Natural killer cell (primary cell): ENCODE measurements at regions not wholly inside any gene's neighbourhood (a gene's known extent, or its start where the extent isn't known, plus 50 kb on each side); places are given as distances from the start of the nearest gene placed in this dataset.

Experiments
- ATAC-seq, 3 donors: fragments of 150-1000 bp in 2 of 3; fragments of 200-7000 bp in 1 of 3; cut with Tn5 transposase; 1 replicate in 1 of 3; 2 replicates in 2 of 3; pipeline ENCODE4 v1.10.0; 2021; ENCODE audit warnings: mild to moderate bottlenecking in 2 of 3, moderate library complexity in 2 of 3
- DNase-seq, 2 donors: peaks; one replicate each; pipeline versions ENCODE4 v3.0.0 to v3.0.0-alpha.2; 2013 to 2021; ENCODE audit warnings: mixed read lengths in 1 of 2
- H3K27ac ChIP-seq: one replicate; pipeline ENCODE4 v1.5.1; 2013; ENCODE audit warnings: mild to moderate bottlenecking, low read length
- H3K27me3 ChIP-seq: one replicate; pipeline ENCODE4 v1.6.1; 2013; ENCODE audit warnings: low read length; ENCODE audit not compliant: control insufficient read depth, insufficient read depth
- H3K36me3 ChIP-seq: one replicate; pipeline ENCODE4 v1.6.1; 2013; ENCODE audit warnings: low read length; ENCODE audit not compliant: control insufficient read depth, insufficient read depth
- H3K4me1 ChIP-seq: one replicate; pipeline ENCODE4 v1.6.1; 2013; ENCODE audit warnings: low read length; ENCODE audit not compliant: control insufficient read depth, insufficient read depth
- H3K4me3 ChIP-seq: one replicate; pipeline ENCODE4 v1.5.1; 2013; ENCODE audit warnings: low read length
- H3K9me3 ChIP-seq: one replicate; pipeline ENCODE4 v1.6.1; 2013; ENCODE audit warnings: low read length; ENCODE audit not compliant: control insufficient read depth, insufficient read depth
- H3K27ac Mint-ChIP-seq, 2 donors: one replicate each; pipeline ENCODE4 v1.8.0; 2022; ENCODE audit warnings: mild to moderate bottlenecking in 2 of 2, mixed read lengths in 2 of 2, moderate library complexity in 1 of 2
- H3K27me3 Mint-ChIP-seq, 2 donors: one replicate each; pipeline ENCODE4 v1.8.0; 2022; ENCODE audit warnings: low read depth in 2 of 2, mixed read lengths in 2 of 2
- H3K36me3 Mint-ChIP-seq: one replicate; pipeline ENCODE4 v1.8.0; 2022; ENCODE audit warnings: mixed read lengths
- H3K4me1 Mint-ChIP-seq, 2 donors: one replicate each; pipeline ENCODE4 v1.8.0; 2022; ENCODE audit warnings: mixed read lengths in 2 of 2
- H3K4me3 Mint-ChIP-seq: one replicate; pipeline ENCODE4 v1.8.0; 2022; ENCODE audit warnings: mild to moderate bottlenecking, moderate library complexity, mixed read lengths
- H3K9me3 Mint-ChIP-seq, 2 donors: one replicate each; pipeline ENCODE4 v1.8.0; 2022; ENCODE audit warnings: mixed read lengths in 2 of 2
- CTCF ChIP-seq: fragments of 200-600 bp; IDR thresholded peaks from one replicate; pipeline ENCODE4 v1.8.0; 2022; ENCODE audit warnings: antibody characterized with exemption
- WGBS: methylation state at CpG from one replicate; pipeline ENCODE4 v1.1.7; 2013; ENCODE audit warnings: missing lambda C conversion rate; ENCODE audit not compliant: insufficient coverage; 5-methylcytosine and 5-hydroxymethylcytosine counted together
- intact Hi-C: fragments of 100-400 bp; cut with micrococcal nuclease; formaldehyde crosslinking; loops from one replicate; pipeline ENCODE4 v1.14.2; 2022

DNA sequence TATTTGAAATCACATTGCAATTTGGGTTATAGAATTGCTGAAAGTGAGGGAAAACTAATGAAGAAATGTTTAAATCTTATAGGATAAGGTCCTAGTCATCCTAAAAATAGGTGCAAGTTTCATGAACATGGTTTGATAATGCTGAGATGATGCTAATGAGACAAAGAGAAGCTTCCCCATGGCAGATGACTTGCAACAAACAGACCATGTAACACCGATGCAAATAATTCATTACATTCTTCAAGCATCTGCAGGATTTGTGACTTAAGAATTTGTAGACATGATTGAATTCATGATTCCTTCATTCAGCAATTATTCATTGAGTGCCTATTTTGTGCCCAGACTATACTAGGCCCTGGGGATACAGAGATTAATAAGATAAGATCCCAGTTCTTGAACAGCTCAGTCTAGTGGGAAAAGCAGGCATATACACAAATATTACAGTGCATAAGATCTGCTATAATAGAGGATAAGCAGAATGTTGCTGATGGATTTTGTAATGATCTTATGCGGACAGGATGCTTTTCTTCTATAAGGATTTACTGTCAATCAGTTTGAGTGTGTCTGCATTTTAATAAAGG, 367.9 kb upstream of the GBE1 start:
- no peak for ATAC-seq
- Mint-ChIP-seq H3K4me3 (no peak overlapping the region), H3K36me3 (no peaks in the 10 kb centered on the region), H3K4me1 (no peaks in the 10 kb centered on the region), H3K27ac (no peak overlapping the region), H3K9me3 (no peaks in the 10 kb centered on the region), H3K27me3 (no peaks in the 10 kb centered on the region)
- no peak overlapping the region for H3K4me3 ChIP-seq
- no peak overlapping the region for H3K27ac ChIP-seq
- no peaks in the 10 kb centered on the region for H3K27me3 ChIP-seq
- intact Hi-C loops = no loop called here
- H3K9me3 ChIP-seq = no peaks in the 10 kb centered on the region
- no peaks in the 10 kb centered on the region for H3K4me1 ChIP-seq
- 0% methylated on average over 1 of the region's 2 CpGs for WGBS
- DNase-seq = no peak
- no peaks in the 10 kb centered on the region for H3K36me3 ChIP-seq
- no peak for TF ChIP-seq CTCF

GRCh38 chr3:82128271-82128670, 366.8 kb upstream of the GBE1 start:
- Mint-ChIP-seq H3K36me3 (no peaks in the 10 kb centered on the region), H3K4me1 (no peaks in the 10 kb centered on the region), H3K4me3 (no peak overlapping the region), H3K9me3 (peaks cover 0 to 6% of the 10 kb centered on the region in 2 donors), H3K27ac (no peak overlapping the region), H3K27me3 (no peaks in the 10 kb centered on the region)
- no peak overlapping the region for H3K27ac ChIP-seq
- no peak for TF ChIP-seq CTCF
- intact Hi-C loops = no loop called here
- H3K4me1 ChIP-seq = no peaks in the 10 kb centered on the region
- WGBS = 85% methylated on average over 4 of the region's 4 CpGs
- no peaks in the 10 kb centered on the region for H3K27me3 ChIP-seq
- DNase-seq (no peak), ATAC-seq (no peak)
- no peaks in the 10 kb centered on the region for H3K9me3 ChIP-seq
- H3K4me3 ChIP-seq = no peak overlapping the region
- no peaks in the 10 kb centered on the region for H3K36me3 ChIP-seq

DNA sequence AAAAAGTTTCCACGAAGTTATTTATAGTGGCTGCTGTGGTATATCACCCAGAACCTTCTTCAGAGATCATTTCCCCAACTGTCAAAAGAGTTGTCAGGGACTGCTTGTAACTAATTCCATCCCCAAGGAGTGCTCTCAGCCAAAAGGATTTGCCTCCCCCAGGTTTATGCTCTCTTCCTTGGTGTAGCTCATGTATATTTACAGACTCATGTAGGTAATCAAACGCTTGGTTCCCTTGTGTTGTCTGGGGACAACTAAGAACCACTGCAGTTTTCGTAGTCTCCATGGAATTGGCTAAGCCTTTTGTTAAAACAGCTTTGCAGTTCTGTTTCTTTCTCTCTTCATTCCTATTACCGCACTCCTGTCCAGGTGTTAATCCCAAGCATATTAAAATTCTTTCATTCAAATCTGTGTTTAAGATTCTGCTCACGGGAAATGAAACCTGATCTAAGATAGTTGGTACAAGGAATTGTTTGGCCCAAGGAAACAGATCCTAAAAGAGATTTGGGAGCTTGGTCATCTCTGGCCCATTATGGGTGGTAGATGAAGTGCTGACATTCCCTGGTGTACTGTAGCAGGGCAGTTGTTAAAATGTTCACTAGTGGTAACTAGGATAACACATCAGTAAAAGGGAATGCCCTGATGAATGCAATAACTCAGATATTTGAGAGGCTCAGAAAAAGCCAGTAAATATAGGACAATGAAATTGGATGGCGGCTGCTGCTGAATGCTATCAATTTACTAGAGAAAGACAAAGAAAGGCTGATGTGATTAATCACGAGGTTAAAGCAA, 361.3 kb upstream of the GBE1 start:
- ATAC-seq = no peak
- H3K36me3 ChIP-seq = no peaks in the 10 kb centered on the region
- peaks cover 0 to 9% of the 10 kb centered on the region in 2 donors for H3K9me3 Mint-ChIP-seq
- no peak for TF ChIP-seq CTCF
- intact Hi-C loops = no loop called here
- no peak overlapping the region for H3K4me3 ChIP-seq
- no peak overlapping the region for H3K27ac Mint-ChIP-seq
- H3K27ac ChIP-seq = no peak overlapping the region
- WGBS = 75% methylated on average over 7 of the region's 7 CpGs
- no peaks in the 10 kb centered on the region for H3K27me3 ChIP-seq
- no peaks in the 10 kb centered on the region for H3K36me3 Mint-ChIP-seq
- DNase-seq = no peak
- H3K4me1 Mint-ChIP-seq = no peaks in the 10 kb centered on the region
- H3K9me3 ChIP-seq = no peaks in the 10 kb centered on the region
- H3K4me1 ChIP-seq = no peaks in the 10 kb centered on the region
- no peaks in the 10 kb centered on the region for H3K27me3 Mint-ChIP-seq
- no peak overlapping the region for H3K4me3 Mint-ChIP-seq
